ENCODE measurements at regions not wholly inside any gene's neighbourhood (a gene's known extent, or its start where the extent isn't known, plus 50 kb on each side); places are given as distances from the start of the nearest gene placed in this dataset.

DNA sequence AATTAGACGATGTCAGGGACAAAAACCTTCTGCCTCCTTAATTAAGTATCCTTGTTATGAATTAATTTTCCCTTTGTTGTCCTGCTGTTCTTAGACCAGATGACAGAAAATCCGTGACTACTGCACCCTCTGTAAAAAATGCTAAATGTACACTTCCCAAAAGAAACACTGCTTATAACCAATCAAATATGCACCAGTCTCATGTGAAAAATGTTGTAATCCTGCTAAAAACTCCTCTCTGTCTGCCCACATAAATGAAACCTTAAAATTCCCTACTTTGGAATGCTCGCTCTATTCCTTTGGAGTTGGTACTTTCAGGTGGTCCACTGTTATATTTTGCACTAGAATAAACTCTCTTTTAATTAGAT, 366.8 kb upstream of the CCDC179 start:
- H3K9me3 ChIP-seq (ENCODE audit: control insufficient read depth, insufficient read depth, low read length): no peaks in the 10 kb centered on the region
- H3K27me3 ChIP-seq (ENCODE audit: control insufficient read depth, low read length): no peaks in the 10 kb centered on the region
- no peaks in the 10 kb centered on the region for H3K79me2 ChIP-seq (ENCODE audit: control insufficient read depth, low read length)
- H3K4me1 ChIP-seq (ENCODE audit: control insufficient read depth, low read length): no peaks in the 10 kb centered on the region
- no peaks in the 10 kb centered on the region for H3F3A ChIP-seq (ENCODE audit: control insufficient read depth, insufficient read depth)
- no peak overlapping the region for H3K4me3 ChIP-seq (ENCODE audit: low read length)
- H4K20me1 ChIP-seq (ENCODE audit: control insufficient read depth, insufficient read depth, low read depth, low read length): no peaks in the 10 kb centered on the region
- TF ChIP-seq CTCF (IDR thresholded peaks at IDR 0.05; ENCODE audit: low read depth, low read length, poor library complexity, severe bottlenecking): no peak
- no peak for TF ChIP-seq EZH2phosphoT487 (IDR thresholded peaks at IDR 0.05; ENCODE audit: borderline replicate concordance, low read length)
- no peaks in the 10 kb centered on the region for H3K9me2 ChIP-seq (replicated peaks; ENCODE audit: control insufficient read depth, low read length)
- no peaks in the 10 kb centered on the region for H3K36me3 ChIP-seq (ENCODE audit: control insufficient read depth, low read length)
- H3K27ac ChIP-seq (ENCODE audit: low read depth, low read length): no peak overlapping the region
- H3K4me2 ChIP-seq (ENCODE audit: low read length): no peak overlapping the region

DNA sequence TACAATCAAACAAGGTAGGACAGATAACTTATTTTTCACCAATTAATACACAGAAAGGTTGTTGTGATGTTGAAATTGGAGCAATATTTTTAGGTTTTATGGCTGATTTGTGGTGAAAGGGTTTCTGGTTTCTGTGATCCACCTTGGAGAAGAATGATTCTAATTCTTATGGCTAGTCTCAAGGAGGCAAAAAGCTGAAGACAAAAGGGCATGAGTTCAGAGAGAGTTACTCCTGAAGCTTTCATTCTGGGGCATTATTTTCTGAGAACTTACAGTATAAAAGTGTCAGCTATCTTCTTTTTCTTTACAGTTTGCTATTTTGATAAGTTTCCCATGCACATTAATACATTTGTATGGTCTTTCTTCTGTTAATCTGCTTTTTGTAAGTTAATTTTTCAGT, 372.4 kb upstream of the CCDC179 start:
- H3K79me2 ChIP-seq (ENCODE audit: control insufficient read depth, low read length): no peaks in the 10 kb centered on the region
- no peaks in the 10 kb centered on the region for H3K9me2 ChIP-seq (replicated peaks; ENCODE audit: control insufficient read depth, low read length)
- H3K4me1 ChIP-seq (ENCODE audit: control insufficient read depth, low read length): no peaks in the 10 kb centered on the region
- H3K27ac ChIP-seq (ENCODE audit: low read depth, low read length): no peak overlapping the region
- no peak for TF ChIP-seq EZH2phosphoT487 (IDR thresholded peaks at IDR 0.05; ENCODE audit: borderline replicate concordance, low read length)
- TF ChIP-seq CTCF (IDR thresholded peaks at IDR 0.05; ENCODE audit: low read depth, low read length, poor library complexity, severe bottlenecking): no peak
- H3K4me3 ChIP-seq (ENCODE audit: low read length): no peak overlapping the region
- no peaks in the 10 kb centered on the region for H3F3A ChIP-seq (ENCODE audit: control insufficient read depth, insufficient read depth)
- no peaks in the 10 kb centered on the region for H4K20me1 ChIP-seq (ENCODE audit: control insufficient read depth, insufficient read depth, low read depth, low read length)
- no peaks in the 10 kb centered on the region for H3K9me3 ChIP-seq (ENCODE audit: control insufficient read depth, insufficient read depth, low read length)
- no peak overlapping the region for H3K4me2 ChIP-seq (ENCODE audit: low read length)
- no peaks in the 10 kb centered on the region for H3K27me3 ChIP-seq (ENCODE audit: control insufficient read depth, low read length)
- no peaks in the 10 kb centered on the region for H3K36me3 ChIP-seq (ENCODE audit: control insufficient read depth, low read length)

- H3K4me2 ChIP-seq (ENCODE audit: low read length): no peak overlapping the region
- TF ChIP-seq CTCF (IDR thresholded peaks at IDR 0.05; ENCODE audit: low read depth, low read length, poor library complexity, severe bottlenecking) (no peak), EZH2phosphoT487 (IDR thresholded peaks at IDR 0.05; ENCODE audit: borderline replicate concordance, low read length) (no peak)
- H3K9me3 ChIP-seq (ENCODE audit: control insufficient read depth, insufficient read depth, low read length): no peaks in the 10 kb centered on the region
- no peaks in the 10 kb centered on the region for H3K9me2 ChIP-seq (replicated peaks; ENCODE audit: control insufficient read depth, low read length)
- no peak overlapping the region for H3K4me3 ChIP-seq (ENCODE audit: low read length)
- H3K27ac ChIP-seq (ENCODE audit: low read depth, low read length): no peak overlapping the region
- H3K36me3 ChIP-seq (ENCODE audit: control insufficient read depth, low read length): no peaks in the 10 kb centered on the region
- no peaks in the 10 kb centered on the region for H3K79me2 ChIP-seq (ENCODE audit: control insufficient read depth, low read length)
- H3K4me1 ChIP-seq (ENCODE audit: control insufficient read depth, low read length): no peaks in the 10 kb centered on the region
- no peaks in the 10 kb centered on the region for H3K27me3 ChIP-seq (ENCODE audit: control insufficient read depth, low read length)
- no peaks in the 10 kb centered on the region for H3F3A ChIP-seq (ENCODE audit: control insufficient read depth, insufficient read depth)
- no peaks in the 10 kb centered on the region for H4K20me1 ChIP-seq (ENCODE audit: control insufficient read depth, insufficient read depth, low read depth, low read length)
These were observed 372.8 kb upstream of the CCDC179 start for GRCh38 chr11:23233075-23233474.

All from DOHH2 (cell line).